K562 (cell line): ENCODE measurements at regions not wholly inside any gene's neighbourhood (a gene's known extent, or its start where the extent isn't known, plus 50 kb on each side); places are given as distances from the start of the nearest gene placed in this dataset.
A peak's percentile ranks its signal among the peaks of the same experiment; 100 is the strongest.

ENCODE experiments used
- ATAC-seq: fragments of 200-7000 bp; cut with Tn5 transposase; 3 replicates; pipeline ENCODE4 v1.9.1; 2020; ENCODE audit warnings: moderate library complexity
- BruUV-seq: library from RNA; stranded (reverse); fragments of 400-500 nt; replicated peaks from 2 replicates; lab custom pipeline; 2021; lab: Mats Ljungman, UMichigan
- CTCF ChIA-PET: fragments of 300-600 bp; formaldehyde crosslinking; extraction: SDS; loops from one replicate; lab custom pipeline; 2021; ENCODE audit warnings: low intra/inter-chr PET ratio; lab: Yijun Ruan, JAX
- POLR2A ChIA-PET: fragments of 300-600, 350-650 bp; sonication (Branson Sonifier 250); formaldehyde crosslinking; extraction: SDS; loops from one replicate; lab custom pipeline; 2021; ENCODE audit warnings: antibody characterized with exemption, inconsistent platforms; lab: Yijun Ruan, JAX
- DNase-seq, 4 experiments: peaks; one replicate each; pipeline versions ENCODE4 v3.0.0 to v3.0.0-alpha.2; 2011 to 2018; ENCODE audit warnings: low spot score in 3 of 4, mixed read lengths in 3 of 4; ENCODE audit errors: extremely low read depth in 1 of 4
- FAIRE-seq: peaks from 2 replicates; lab custom pipeline; 2011; peaks lifted over from hg19 to GRCh38; lab: Jason Lieb, UNC
- H2AFZ ChIP-seq: 2 replicates; pipeline ENCODE4 v1.6.0; 2011; ENCODE audit warnings: low read depth, low read length, control low read depth, inconsistent platforms
- H3K27ac ChIP-seq: fragments of 200-600 bp; 3 replicates; pipeline ENCODE4 v1.8.0; 2011; ENCODE audit warnings: low read depth, mild to moderate bottlenecking, control low read depth, inconsistent platforms, low read length, moderate library complexity, mixed read lengths; ENCODE audit errors: extremely low read depth
- H3K27me3 ChIP-seq, 2 experiments: fragments of 300-600 bp in 1 of 2; 2 replicates in 1 of 2; 3 replicates in 1 of 2; pipeline versions ENCODE4 v1.6.0 to v1.8.0; 2011; ENCODE audit warnings: inconsistent platforms in 2 of 2, low read length in 2 of 2, mild to moderate bottlenecking in 1 of 2, mixed read lengths in 1 of 2, moderate library complexity in 1 of 2; ENCODE audit not compliant: control insufficient read depth in 2 of 2, insufficient read depth in 2 of 2
- H3K36me3 ChIP-seq: fragments of 300-600 bp; 3 replicates; pipeline ENCODE4 v1.8.0; 2011; ENCODE audit warnings: mild to moderate bottlenecking, low read length, inconsistent platforms; ENCODE audit not compliant: control insufficient read depth, insufficient read depth
- H3K4me1 ChIP-seq, 2 experiments: fragments of 200-600 bp in 1 of 2; replicated peaks in 1 of 2; 2 replicates in 1 of 2; 3 replicates in 1 of 2; pipeline versions ENCODE4 v1.5.1 to v1.8.0; 2011; ENCODE audit warnings: inconsistent platforms in 2 of 2, low read length in 2 of 2, mild to moderate bottlenecking in 1 of 2, mixed read lengths in 1 of 2, moderate library complexity in 1 of 2; ENCODE audit not compliant: control insufficient read depth in 2 of 2, insufficient read depth in 2 of 2
- H3K4me2 ChIP-seq: 2 replicates; pipeline ENCODE4 v1.6.1; 2011; ENCODE audit warnings: low read length, control low read depth, inconsistent platforms, mixed read lengths; ENCODE audit not compliant: insufficient read depth
- H3K4me3 ChIP-seq: fragments of 200-600 bp; sonication (generic), shearing (Covaris generic); 2 replicates; pipeline ENCODE4 v1.5.1; 2016; ENCODE audit warnings: control low read depth, inconsistent platforms
- H3K79me2 ChIP-seq: fragments of 200-600 bp; 3 replicates; pipeline ENCODE4 v1.8.0; 2011; ENCODE audit warnings: low read length, inconsistent platforms; ENCODE audit not compliant: control insufficient read depth, insufficient read depth
- H3K9ac ChIP-seq, 2 experiments: 2 replicates each; pipeline versions ENCODE4 v1.6.0 to v1.6.1; 2011; ENCODE audit warnings: low read depth in 2 of 2, low read length in 2 of 2, control low read depth in 1 of 2, inconsistent platforms in 1 of 2, mild to moderate bottlenecking in 1 of 2, mixed read lengths in 1 of 2; ENCODE audit not compliant: insufficient read depth in 1 of 2
- H3K9me1 ChIP-seq: one replicate; pipeline ENCODE4 v1.6.0; 2011; ENCODE audit warnings: inconsistent platforms, mild to moderate bottlenecking, low read length, moderate library complexity; ENCODE audit not compliant: control insufficient read depth, insufficient read depth
- H3K9me3 ChIP-seq: replicated peaks from 2 replicates; pipeline ENCODE4 v1.5.1; 2011; ENCODE audit warnings: low read depth, low read length, inconsistent platforms; ENCODE audit not compliant: control insufficient read depth, insufficient read depth
- H4K20me1 ChIP-seq: replicated peaks from 2 replicates; pipeline ENCODE4 v1.6.1; 2011; ENCODE audit warnings: low read length, inconsistent platforms, mixed read lengths; ENCODE audit not compliant: control insufficient read depth, insufficient read depth
- KDM1A ChIP-seq, 2 experiments: fragments of 450-650 bp; IDR thresholded peaks; 2 replicates each; pipeline ENCODE4 v1.6.1; 2016; ENCODE audit warnings: mild to moderate bottlenecking in 2 of 2
- ZNF24 ChIP-seq: fragments of 450-650 bp; IDR thresholded peaks from 2 replicates; pipeline ENCODE4 v1.6.1; 2016
- ZNF263 ChIP-seq: sonication (generic); formaldehyde crosslinking; IDR thresholded peaks from 2 replicates; pipeline ENCODE4 v1.8.0; 2022; ENCODE audit warnings: mild to moderate bottlenecking, missing genetic modification reagents, borderline replicate concordance
- WGBS: fragments of 100-300 bp; shearing (Covaris generic); methylation state at CpG from one replicate; pipeline ENCODE4 v1.1.6; 2016; ENCODE audit warnings: low coverage, mixed read lengths; ENCODE audit not compliant: insufficient coverage; ENCODE audit errors: missing lambda C conversion rate; 5-methylcytosine and 5-hydroxymethylcytosine counted together
- in situ Hi-C: fragments of 300-500 bp; cut with MboI; formaldehyde crosslinking; loops from 4 replicates; pipeline ENCODE4 v1.15.0; 2018; ENCODE audit warnings: inconsistent platforms, mixed read lengths
- intact Hi-C: fragments of 100-400 bp; cut with micrococcal nuclease; formaldehyde crosslinking; loops from 2 replicates; pipeline ENCODE4 v1.14.2; 2022
- TF ChIP-seq, protein P1 (sequence below): IDR thresholded peaks from 3 replicates; pipeline ENCODE4 v1.6.1; 2011; ENCODE audit warnings: borderline replicate concordance, mild to moderate bottlenecking, moderate library complexity; ENCODE audit not compliant: insufficient read length; ENCODE audit errors: extremely low read depth

DNA sequence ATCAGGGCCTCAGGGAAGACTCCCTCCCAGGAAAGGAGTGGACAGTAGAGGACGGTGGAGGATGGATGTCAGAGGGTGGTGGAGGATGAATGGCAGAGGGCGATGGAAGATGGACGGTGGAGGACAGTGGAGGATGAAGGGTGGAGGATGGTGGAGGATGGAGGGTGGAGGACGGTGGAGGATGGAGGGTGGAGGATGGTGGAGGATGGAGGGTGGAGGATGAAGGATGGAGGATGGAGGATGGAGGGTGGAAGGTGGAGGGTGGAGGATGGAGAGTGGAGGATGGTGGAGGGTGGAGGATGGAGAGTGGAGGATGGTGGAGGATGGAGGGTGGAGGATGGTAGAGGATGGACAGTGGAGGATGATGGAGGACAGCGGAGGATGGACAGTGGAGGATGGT, 95.9 kb downstream of the LRRC74A start:
- TF ChIP-seq ZNF24 = no peak
- TF ChIP-seq, protein P1, sequence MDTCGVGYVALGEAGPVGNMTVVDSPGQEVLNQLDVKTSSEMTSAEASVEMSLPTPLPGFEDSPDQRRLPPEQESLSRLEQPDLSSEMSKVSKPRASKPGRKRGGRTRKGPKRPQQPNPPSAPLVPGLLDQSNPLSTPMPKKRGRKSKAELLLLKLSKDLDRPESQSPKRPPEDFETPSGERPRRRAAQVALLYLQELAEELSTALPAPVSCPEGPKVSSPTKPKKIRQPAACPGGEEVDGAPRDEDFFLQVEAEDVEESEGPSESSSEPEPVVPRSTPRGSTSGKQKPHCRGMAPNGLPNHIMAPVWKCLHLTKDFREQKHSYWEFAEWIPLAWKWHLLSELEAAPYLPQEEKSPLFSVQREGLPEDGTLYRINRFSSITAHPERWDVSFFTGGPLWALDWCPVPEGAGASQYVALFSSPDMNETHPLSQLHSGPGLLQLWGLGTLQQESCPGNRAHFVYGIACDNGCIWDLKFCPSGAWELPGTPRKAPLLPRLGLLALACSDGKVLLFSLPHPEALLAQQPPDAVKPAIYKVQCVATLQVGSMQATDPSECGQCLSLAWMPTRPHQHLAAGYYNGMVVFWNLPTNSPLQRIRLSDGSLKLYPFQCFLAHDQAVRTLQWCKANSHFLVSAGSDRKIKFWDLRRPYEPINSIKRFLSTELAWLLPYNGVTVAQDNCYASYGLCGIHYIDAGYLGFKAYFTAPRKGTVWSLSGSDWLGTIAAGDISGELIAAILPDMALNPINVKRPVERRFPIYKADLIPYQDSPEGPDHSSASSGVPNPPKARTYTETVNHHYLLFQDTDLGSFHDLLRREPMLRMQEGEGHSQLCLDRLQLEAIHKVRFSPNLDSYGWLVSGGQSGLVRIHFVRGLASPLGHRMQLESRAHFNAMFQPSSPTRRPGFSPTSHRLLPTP = no peak
- peak; percentile 80 for TF ChIP-seq ZNF263 (CRISPR knock-in tag)
- TF ChIP-seq KDM1A (IDR thresholded peaks at IDR 0.05) = peak; percentile 70 to 81
- no peaks in the 10 kb centered on the region for H3K27me3 ChIP-seq
- H3K36me3 ChIP-seq = no peaks in the 10 kb centered on the region
- H3K9ac ChIP-seq = no peak overlapping the region
- BruUV-seq = no TSS peak
- intact Hi-C loops (no loop called here), in situ Hi-C loops (no loop called here)
- FAIRE-seq (no peak), DNase-seq (no peak), ATAC-seq (no peak)
- CTCF ChIA-PET = no interaction called here
- no peak overlapping the region for H3K27ac ChIP-seq
- POLR2A ChIA-PET = interaction anchor here (1.0 kb wide), 1 partner anchor 106 kb away, joined by 4 read pairs; the partner anchor contains the start of gene IRF2BPL
- no peak overlapping the region for H2AFZ ChIP-seq
- no peak overlapping the region for H3K4me2 ChIP-seq
- no peaks in the 10 kb centered on the region for H3K79me2 ChIP-seq
- WGBS = 0% methylated on average over 1 of the region's 5 CpGs
- no peaks in the 10 kb centered on the region for H3K9me3 ChIP-seq
- no peaks in the 10 kb centered on the region for H4K20me1 ChIP-seq
- H3K4me3 ChIP-seq = no peak overlapping the region
- H3K4me1 ChIP-seq = peaks cover 25 to 51% of the 10 kb centered on the region in 2 experiments
- peaks cover 5% of the 10 kb centered on the region for H3K9me1 ChIP-seq
